ENCODE measurements at regions not wholly inside any gene's neighbourhood (a gene's known extent, or its start where the extent isn't known, plus 50 kb on each side); places are given as distances from the start of the nearest gene placed in this dataset.

DNA sequence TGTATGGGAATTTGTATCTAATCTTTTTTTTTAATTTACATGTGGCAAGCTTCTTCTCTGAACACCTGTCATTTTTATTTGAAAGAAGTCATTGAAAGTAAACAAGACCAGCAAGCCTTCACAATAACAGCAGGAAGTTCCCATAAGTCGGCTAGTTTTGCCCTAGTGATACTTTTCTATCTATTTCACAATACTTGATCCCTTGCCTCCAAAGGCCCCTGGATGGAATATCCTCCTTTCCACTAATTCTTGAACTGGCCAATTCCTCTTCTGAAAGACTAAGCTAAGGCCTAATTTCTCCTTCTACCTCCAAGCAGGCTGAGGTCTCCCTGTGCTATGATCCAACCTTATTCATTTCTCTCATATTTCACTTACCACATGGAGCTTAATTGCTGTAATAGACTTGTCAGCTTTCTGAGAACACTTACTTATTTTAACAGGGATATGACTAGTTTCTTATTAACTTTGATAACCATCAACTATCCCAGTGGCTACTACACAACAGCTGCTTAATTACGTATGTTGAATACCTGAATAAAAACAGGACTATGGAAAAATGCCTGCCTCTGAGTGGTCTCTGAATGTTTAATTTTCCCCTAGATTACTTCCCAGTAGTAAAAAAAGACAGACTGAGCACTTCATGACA is 194.2 kb downstream of the MAD2L1 start:
- H3K4me2 ChIP-seq (ENCODE audit: low read depth, low read length): no peak overlapping the region
- TF ChIP-seq RBAK (CRISPR knock-in tag; IDR thresholded peaks at IDR 0.05): no peak
- TF ChIP-seq CEBPB (IDR thresholded peaks at IDR 0.05; ENCODE audit: borderline replicate concordance, low read depth, low read length): peak; percentile 49; the same call in 1 of the 2 replicates
- no peaks in the 10 kb centered on the region for H3K36me3 ChIP-seq (replicated peaks in 1 of 2; ENCODE audit: control insufficient read depth in 1 of 2, insufficient read depth in 2 of 2, low read length in 2 of 2)
- DNase-seq (ENCODE audit: low spot score): no peak
- WGBS (ENCODE audit: low lambda C conversion rate): 6% methylated on average over 2 of the region's 2 CpGs
- H3K4me3 ChIP-seq (replicated peaks in 1 of 3; ENCODE audit: insufficient read depth in 1 of 3, low read depth in 2 of 3, low read length in 3 of 3): no peak overlapping the region
- intact Hi-C loops (cut with micrococcal nuclease; ENCODE audit: unreplicated experiment): no loop called here
- in situ Hi-C loops (cut with HindIII; ENCODE audit: extremely low pct_ligation_motif_present, low pct_unique_long_range_greater_than_20kb): no loop called here
- no peak overlapping the region for H3K9ac ChIP-seq (ENCODE audit: insufficient read depth, low read depth, low read length)
- no TSS peak for BruUV-seq (replicated peaks)
- H3K4me1 ChIP-seq (ENCODE audit: insufficient read depth, low read length): no peaks in the 10 kb centered on the region
- H3K27ac ChIP-seq (ENCODE audit: extremely low read length, insufficient read depth, low read length): no peak overlapping the region
- no peaks in the 10 kb centered on the region for H3K79me2 ChIP-seq (ENCODE audit: insufficient read depth, low read length)
- no peaks in the 10 kb centered on the region for H3K27me3 ChIP-seq (ENCODE audit: control insufficient read depth in 1 of 2, insufficient read depth in 2 of 2, low read length in 2 of 2)
- no peak overlapping the region for H2AFZ ChIP-seq (ENCODE audit: low read length)
- no peak for ATAC-seq
- POLR2A ChIA-PET: no interaction called here
- FAIRE-seq: no peak
- H3K9me3 ChIP-seq (ENCODE audit: low read length): no peaks in the 10 kb centered on the region
- H4K20me1 ChIP-seq (ENCODE audit: insufficient read depth, low read length): no peaks in the 10 kb centered on the region
- CTCF ChIA-PET (ENCODE audit: low intra/inter-chr PET ratio, low total read pairs): no interaction called here

DNA sequence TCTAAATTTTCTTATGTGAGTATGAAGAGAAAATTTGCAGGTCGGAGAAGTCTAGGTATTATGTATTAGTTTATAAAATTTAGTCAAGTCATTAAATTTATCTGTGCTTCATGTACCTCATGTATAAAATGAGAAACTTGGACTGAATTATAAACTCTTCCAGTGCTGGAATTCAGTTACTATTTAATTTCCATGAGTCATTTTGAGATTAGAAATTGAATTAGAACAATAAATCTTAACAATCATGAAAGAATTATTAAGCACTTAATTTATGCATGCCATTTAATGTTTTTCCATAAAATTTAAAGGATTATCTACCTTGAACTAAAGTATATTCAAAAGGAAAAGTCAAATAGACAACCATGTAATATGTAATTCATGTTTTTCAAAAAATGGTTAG is 195.8 kb downstream of the MAD2L1 start:
- CTCF ChIA-PET (ENCODE audit: low intra/inter-chr PET ratio, low total read pairs): no interaction called here
- Histone ChIP-seq H2AFZ (ENCODE audit: low read length) (no peak overlapping the region), H3K4me2 (ENCODE audit: low read depth, low read length) (no peak overlapping the region), H3K27me3 (ENCODE audit: control insufficient read depth in 1 of 2, insufficient read depth in 2 of 2, low read length in 2 of 2) (no peaks in the 10 kb centered on the region), H3K27ac (ENCODE audit: extremely low read length, insufficient read depth, low read length) (no peak overlapping the region), H3K9me3 (ENCODE audit: low read length) (no peaks in the 10 kb centered on the region), H3K4me1 (ENCODE audit: insufficient read depth, low read length) (no peaks in the 10 kb centered on the region), H3K79me2 (ENCODE audit: insufficient read depth, low read length) (no peaks in the 10 kb centered on the region), H3K36me3 (replicated peaks in 1 of 2; ENCODE audit: control insufficient read depth in 1 of 2, insufficient read depth in 2 of 2, low read length in 2 of 2) (no peaks in the 10 kb centered on the region), H4K20me1 (ENCODE audit: insufficient read depth, low read length) (no peaks in the 10 kb centered on the region), H3K9ac (ENCODE audit: insufficient read depth, low read depth, low read length) (no peak overlapping the region), H3K4me3 (replicated peaks in 1 of 3; ENCODE audit: insufficient read depth in 1 of 3, low read depth in 2 of 3, low read length in 3 of 3) (no peak overlapping the region)
- WGBS (ENCODE audit: low lambda C conversion rate): 2% methylated on average over 1 of the region's 1 CpG
- no TSS peak for BruUV-seq (replicated peaks)
- POLR2A ChIA-PET: no interaction called here
- intact Hi-C loops (cut with micrococcal nuclease; ENCODE audit: unreplicated experiment): no loop called here
- in situ Hi-C loops (cut with HindIII; ENCODE audit: extremely low pct_ligation_motif_present, low pct_unique_long_range_greater_than_20kb): no loop called here
- no peak for ATAC-seq
- TF ChIP-seq, protein P1, sequence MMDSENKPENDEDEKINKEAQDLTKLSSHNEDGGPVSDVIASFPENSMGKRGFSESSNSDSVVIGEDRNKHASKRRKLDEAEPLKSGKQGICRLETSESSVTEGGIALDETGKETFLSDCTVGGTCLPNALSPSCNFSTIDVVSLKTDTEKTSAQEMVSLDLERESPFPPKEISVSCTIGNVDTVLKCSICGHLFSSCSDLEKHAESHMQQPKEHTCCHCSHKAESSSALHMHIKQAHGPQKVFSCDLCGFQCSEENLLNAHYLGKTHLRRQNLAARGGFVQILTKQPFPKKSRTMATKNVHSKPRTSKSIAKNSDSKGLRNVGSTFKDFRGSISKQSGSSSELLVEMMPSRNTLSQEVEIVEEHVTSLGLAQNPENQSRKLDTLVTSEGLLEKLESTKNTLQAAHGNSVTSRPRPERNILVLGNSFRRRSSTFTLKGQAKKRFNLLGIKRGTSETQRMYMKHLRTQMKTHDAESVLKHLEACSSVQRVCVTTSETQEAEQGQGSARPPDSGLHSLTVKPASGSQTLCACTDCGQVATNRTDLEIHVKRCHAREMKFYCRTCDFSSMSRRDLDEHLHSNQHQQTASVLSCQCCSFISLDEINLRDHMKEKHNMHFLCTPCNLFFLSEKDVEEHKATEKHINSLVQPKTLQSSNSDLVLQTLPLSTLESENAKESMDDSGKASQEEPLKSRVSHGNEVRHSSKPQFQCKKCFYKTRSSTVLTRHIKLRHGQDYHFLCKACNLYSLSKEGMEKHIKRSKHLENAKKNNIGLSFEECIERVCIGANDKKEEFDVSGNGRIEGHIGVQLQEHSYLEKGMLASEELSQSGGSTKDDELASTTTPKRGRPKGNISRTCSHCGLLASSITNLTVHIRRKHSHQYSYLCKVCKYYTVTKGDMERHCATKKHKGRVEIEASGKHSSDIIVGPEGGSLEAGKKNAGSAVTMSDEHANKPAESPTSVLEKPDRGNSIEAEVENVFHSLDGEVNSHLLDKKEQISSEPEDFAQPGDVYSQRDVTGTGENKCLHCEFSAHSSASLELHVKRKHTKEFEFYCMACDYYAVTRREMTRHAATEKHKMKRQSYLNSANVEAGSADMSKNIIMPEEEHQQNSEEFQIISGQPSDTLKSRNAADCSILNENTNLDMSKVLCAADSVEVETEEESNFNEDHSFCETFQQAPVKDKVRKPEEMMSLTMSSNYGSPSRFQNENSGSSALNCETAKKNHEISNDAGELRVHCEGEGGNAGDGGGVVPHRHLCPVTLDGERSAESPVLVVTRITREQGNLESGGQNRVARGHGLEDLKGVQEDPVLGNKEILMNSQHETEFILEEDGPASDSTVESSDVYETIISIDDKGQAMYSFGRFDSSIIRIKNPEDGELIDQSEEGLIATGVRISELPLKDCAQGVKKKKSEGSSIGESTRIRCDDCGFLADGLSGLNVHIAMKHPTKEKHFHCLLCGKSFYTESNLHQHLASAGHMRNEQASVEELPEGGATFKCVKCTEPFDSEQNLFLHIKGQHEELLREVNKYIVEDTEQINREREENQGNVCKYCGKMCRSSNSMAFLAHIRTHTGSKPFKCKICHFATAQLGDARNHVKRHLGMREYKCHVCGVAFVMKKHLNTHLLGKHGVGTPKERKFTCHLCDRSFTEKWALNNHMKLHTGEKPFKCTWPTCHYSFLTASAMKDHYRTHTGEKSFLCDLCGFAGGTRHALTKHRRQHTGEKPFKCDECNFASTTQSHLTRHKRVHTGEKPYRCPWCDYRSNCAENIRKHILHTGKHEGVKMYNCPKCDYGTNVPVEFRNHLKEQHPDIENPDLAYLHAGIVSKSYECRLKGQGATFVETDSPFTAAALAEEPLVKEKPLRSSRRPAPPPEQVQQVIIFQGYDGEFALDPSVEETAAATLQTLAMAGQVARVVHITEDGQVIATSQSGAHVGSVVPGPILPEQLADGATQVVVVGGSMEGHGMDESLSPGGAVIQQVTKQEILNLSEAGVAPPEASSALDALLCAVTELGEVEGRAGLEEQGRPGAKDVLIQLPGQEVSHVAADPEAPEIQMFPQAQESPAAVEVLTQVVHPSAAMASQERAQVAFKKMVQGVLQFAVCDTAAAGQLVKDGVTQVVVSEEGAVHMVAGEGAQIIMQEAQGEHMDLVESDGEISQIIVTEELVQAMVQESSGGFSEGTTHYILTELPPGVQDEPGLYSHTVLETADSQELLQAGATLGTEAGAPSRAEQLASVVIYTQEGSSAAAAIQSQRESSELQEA (CRISPR knock-in tag; IDR thresholded peaks at IDR 0.05; ENCODE audit: not compliant biosample characterization): no peak
- TF ChIP-seq MAFK (conservative IDR thresholded peaks at IDR 0.05 in 1 of 2, IDR thresholded peaks at IDR 0.05 in 1 of 2; ENCODE audit: low read length in 2 of 2): no peak
- FAIRE-seq: no peak
- no peak for DNase-seq (ENCODE audit: low spot score)
